Natural killer cell (primary cell): ENCODE measurements at regions not wholly inside any gene's neighbourhood (a gene's known extent, or its start where the extent isn't known, plus 50 kb on each side); places are given as distances from the start of the nearest gene placed in this dataset.

Source experiments
- ATAC-seq, 3 donors: fragments of 150-1000 bp in 2 of 3; fragments of 200-7000 bp in 1 of 3; cut with Tn5 transposase; 1 replicate in 1 of 3; 2 replicates in 2 of 3; pipeline ENCODE4 v1.10.0; 2021; ENCODE audit warnings: mild to moderate bottlenecking in 2 of 3, moderate library complexity in 2 of 3
- DNase-seq, 2 donors: peaks; one replicate each; pipeline versions ENCODE4 v3.0.0 to v3.0.0-alpha.2; 2013 to 2021; ENCODE audit warnings: mixed read lengths in 1 of 2
- H3K27ac ChIP-seq: one replicate; pipeline ENCODE4 v1.5.1; 2013; ENCODE audit warnings: mild to moderate bottlenecking, low read length
- H3K27me3 ChIP-seq: one replicate; pipeline ENCODE4 v1.6.1; 2013; ENCODE audit warnings: low read length; ENCODE audit not compliant: control insufficient read depth, insufficient read depth
- H3K36me3 ChIP-seq: one replicate; pipeline ENCODE4 v1.6.1; 2013; ENCODE audit warnings: low read length; ENCODE audit not compliant: control insufficient read depth, insufficient read depth
- H3K4me1 ChIP-seq: one replicate; pipeline ENCODE4 v1.6.1; 2013; ENCODE audit warnings: low read length; ENCODE audit not compliant: control insufficient read depth, insufficient read depth
- H3K4me3 ChIP-seq: one replicate; pipeline ENCODE4 v1.5.1; 2013; ENCODE audit warnings: low read length
- H3K9me3 ChIP-seq: one replicate; pipeline ENCODE4 v1.6.1; 2013; ENCODE audit warnings: low read length; ENCODE audit not compliant: control insufficient read depth, insufficient read depth
- H3K27ac Mint-ChIP-seq, 2 donors: one replicate each; pipeline ENCODE4 v1.8.0; 2022; ENCODE audit warnings: mild to moderate bottlenecking in 2 of 2, mixed read lengths in 2 of 2, moderate library complexity in 1 of 2
- H3K27me3 Mint-ChIP-seq, 2 donors: one replicate each; pipeline ENCODE4 v1.8.0; 2022; ENCODE audit warnings: low read depth in 2 of 2, mixed read lengths in 2 of 2
- H3K36me3 Mint-ChIP-seq: one replicate; pipeline ENCODE4 v1.8.0; 2022; ENCODE audit warnings: mixed read lengths
- H3K4me1 Mint-ChIP-seq, 2 donors: one replicate each; pipeline ENCODE4 v1.8.0; 2022; ENCODE audit warnings: mixed read lengths in 2 of 2
- H3K4me3 Mint-ChIP-seq: one replicate; pipeline ENCODE4 v1.8.0; 2022; ENCODE audit warnings: mild to moderate bottlenecking, moderate library complexity, mixed read lengths
- H3K9me3 Mint-ChIP-seq, 2 donors: one replicate each; pipeline ENCODE4 v1.8.0; 2022; ENCODE audit warnings: mixed read lengths in 2 of 2
- CTCF ChIP-seq: fragments of 200-600 bp; IDR thresholded peaks from one replicate; pipeline ENCODE4 v1.8.0; 2022; ENCODE audit warnings: antibody characterized with exemption
- WGBS: methylation state at CpG from one replicate; pipeline ENCODE4 v1.1.7; 2013; ENCODE audit warnings: missing lambda C conversion rate; ENCODE audit not compliant: insufficient coverage; 5-methylcytosine and 5-hydroxymethylcytosine counted together
- intact Hi-C: fragments of 100-400 bp; cut with micrococcal nuclease; formaldehyde crosslinking; loops from one replicate; pipeline ENCODE4 v1.14.2; 2022

GRCh38 chr1:87182611-87183010 lies 146.1 kb upstream of the LMO4 start:
- H3K4me1 ChIP-seq, result no peaks in the 10 kb centered on the region
- Mint-ChIP-seq H3K27ac (no peak overlapping the region), H3K27me3 (peaks cover 7 to 32% of the 10 kb centered on the region in 2 donors), H3K4me1 (no peaks in the 10 kb centered on the region), H3K4me3 (no peak overlapping the region), H3K9me3 (no peaks in the 10 kb centered on the region), H3K36me3 (no peaks in the 10 kb centered on the region)
- H3K9me3 ChIP-seq, result no peaks in the 10 kb centered on the region
- no peak overlapping the region for H3K27ac ChIP-seq
- no peak for ATAC-seq
- H3K36me3 ChIP-seq, result no peaks in the 10 kb centered on the region
- no peak for DNase-seq
- no peaks in the 10 kb centered on the region for H3K27me3 ChIP-seq
- no peak overlapping the region for H3K4me3 ChIP-seq
- intact Hi-C loops, result no loop called here
- no peak for TF ChIP-seq CTCF

GRCh38 chr1:87185077-87185476 lies 143.6 kb upstream of the LMO4 start:
- no peak overlapping the region for H3K27ac ChIP-seq
- DNase-seq, result no peak
- no peak overlapping the region for H3K27ac Mint-ChIP-seq
- H3K36me3 Mint-ChIP-seq, result no peaks in the 10 kb centered on the region
- H3K27me3 ChIP-seq, result no peaks in the 10 kb centered on the region
- ATAC-seq, result no peak
- peaks cover 7 to 23% of the 10 kb centered on the region in 2 donors for H3K27me3 Mint-ChIP-seq
- H3K4me3 ChIP-seq, result no peak overlapping the region
- no peaks in the 10 kb centered on the region for H3K4me1 Mint-ChIP-seq
- 90% methylated on average over 4 of the region's 4 CpGs for WGBS
- H3K9me3 Mint-ChIP-seq, result no peaks in the 10 kb centered on the region
- TF ChIP-seq CTCF, result no peak
- no peak overlapping the region for H3K4me3 Mint-ChIP-seq
- H3K9me3 ChIP-seq, result no peaks in the 10 kb centered on the region
- H3K4me1 ChIP-seq, result no peaks in the 10 kb centered on the region
- intact Hi-C loops, result no loop called here
- no peaks in the 10 kb centered on the region for H3K36me3 ChIP-seq

- Mint-ChIP-seq H3K36me3 (no peaks in the 10 kb centered on the region), H3K9me3 (no peaks in the 10 kb centered on the region), H3K27ac (no peak overlapping the region), H3K27me3 (peaks cover 9 to 23% of the 10 kb centered on the region in 2 donors), H3K4me3 (no peak overlapping the region), H3K4me1 (no peaks in the 10 kb centered on the region)
- DNase-seq, result no peak
- no peak for TF ChIP-seq CTCF
- H3K9me3 ChIP-seq, result no peaks in the 10 kb centered on the region
- intact Hi-C loops, result no loop called here
- H3K4me1 ChIP-seq, result no peaks in the 10 kb centered on the region
- no peak for ATAC-seq
- WGBS, result 86% methylated on average over 3 of the region's 3 CpGs
- no peaks in the 10 kb centered on the region for H3K36me3 ChIP-seq
- no peak overlapping the region for H3K4me3 ChIP-seq
- H3K27me3 ChIP-seq, result no peaks in the 10 kb centered on the region
- no peak overlapping the region for H3K27ac ChIP-seq
These were observed 142.3 kb upstream of the LMO4 start for GRCh38 chr1:87186346-87186745.

- Mint-ChIP-seq H3K9me3 (no peaks in the 10 kb centered on the region), H3K27ac (no peak overlapping the region), H3K4me3 (no peak overlapping the region), H3K4me1 (no peaks in the 10 kb centered on the region), H3K27me3 (peaks cover 13 to 16% of the 10 kb centered on the region in 2 donors), H3K36me3 (no peaks in the 10 kb centered on the region)
- intact Hi-C loops, result no loop called here
- Histone ChIP-seq H3K9me3 (no peaks in the 10 kb centered on the region), H3K27ac (no peak overlapping the region), H3K4me1 (no peaks in the 10 kb centered on the region), H3K4me3 (no peak overlapping the region), H3K27me3 (no peaks in the 10 kb centered on the region), H3K36me3 (no peaks in the 10 kb centered on the region)
- WGBS, result 95% methylated on average over 3 of the region's 3 CpGs
- ATAC-seq (no peak), DNase-seq (no peak)
- no peak for TF ChIP-seq CTCF
These were observed 140.0 kb upstream of the LMO4 start for GRCh38 chr1:87188640-87189039.
